Neutrophil (primary cell): ENCODE measurements at regions not wholly inside any gene's neighbourhood (a gene's known extent, or its start where the extent isn't known, plus 50 kb on each side); places are given as distances from the start of the nearest gene placed in this dataset.

ENCODE experiments used
- H3K27ac ChIP-seq: fragments of 200-600 bp; sonication (generic); 2 replicates; pipeline ENCODE4 v1.5.1; 2016; ENCODE audit warnings: mild to moderate bottlenecking, moderate library complexity
- H3K27me3 ChIP-seq: fragments of 200-600 bp; sonication (generic); 2 replicates; pipeline ENCODE4 v1.6.0; 2016; ENCODE audit warnings: mild to moderate bottlenecking
- H3K36me3 ChIP-seq: fragments of 200-600 bp; sonication (generic); 2 replicates; pipeline ENCODE4 v1.5.1; 2017
- H3K4me1 ChIP-seq, 2 experiments: fragments of 200-600 bp in 1 of 2; sonication (generic) in 1 of 2; 1 replicate in 1 of 2; 2 replicates in 1 of 2; pipeline versions ENCODE4 v1.5.1 to v1.6.1; 2013 to 2016; ENCODE audit warnings: low read depth in 1 of 2, low read length in 1 of 2, mild to moderate bottlenecking in 1 of 2, moderate library complexity in 1 of 2; ENCODE audit not compliant: control insufficient read depth in 1 of 2, insufficient read depth in 1 of 2
- H3K4me3 ChIP-seq, 2 experiments: fragments of 200-600 bp in 1 of 2; sonication (generic) in 1 of 2; 1 replicate in 1 of 2; 2 replicates in 1 of 2; pipeline ENCODE4 v1.5.1; 2013 to 2016; ENCODE audit warnings: low read depth in 1 of 2, low read length in 1 of 2, mild to moderate bottlenecking in 1 of 2, moderate library complexity in 1 of 2
- H3K9me3 ChIP-seq: fragments of 200-600 bp; sonication (generic); 2 replicates; pipeline ENCODE4 v1.5.1; 2016
- TF ChIP-seq, protein P1 (sequence below): fragments of 200-600 bp; sonication (generic); IDR thresholded peaks from 2 replicates; pipeline ENCODE4 v1.5.1; 2016; ENCODE audit warnings: antibody characterized with exemption

DNA sequence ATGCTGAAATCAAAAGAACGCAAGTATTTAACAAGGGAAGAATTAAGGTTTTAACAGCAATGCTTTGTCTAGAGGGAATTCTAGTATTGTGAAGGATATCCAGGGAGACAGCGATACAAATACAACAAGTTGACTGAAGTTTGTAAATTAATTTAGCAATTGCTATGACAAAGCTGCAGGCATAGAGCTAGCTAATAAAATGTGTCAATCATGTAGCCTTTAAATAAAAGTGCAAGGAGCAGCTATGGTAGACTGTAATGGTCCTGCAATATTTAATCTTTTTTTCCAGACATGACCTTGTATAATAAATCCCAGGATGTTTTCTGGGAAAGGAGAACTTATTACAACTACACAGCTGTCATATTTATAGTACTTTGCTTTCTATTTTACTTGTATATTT lies 779.3 kb downstream of the SLITRK5 start:
- TF ChIP-seq, protein P1, sequence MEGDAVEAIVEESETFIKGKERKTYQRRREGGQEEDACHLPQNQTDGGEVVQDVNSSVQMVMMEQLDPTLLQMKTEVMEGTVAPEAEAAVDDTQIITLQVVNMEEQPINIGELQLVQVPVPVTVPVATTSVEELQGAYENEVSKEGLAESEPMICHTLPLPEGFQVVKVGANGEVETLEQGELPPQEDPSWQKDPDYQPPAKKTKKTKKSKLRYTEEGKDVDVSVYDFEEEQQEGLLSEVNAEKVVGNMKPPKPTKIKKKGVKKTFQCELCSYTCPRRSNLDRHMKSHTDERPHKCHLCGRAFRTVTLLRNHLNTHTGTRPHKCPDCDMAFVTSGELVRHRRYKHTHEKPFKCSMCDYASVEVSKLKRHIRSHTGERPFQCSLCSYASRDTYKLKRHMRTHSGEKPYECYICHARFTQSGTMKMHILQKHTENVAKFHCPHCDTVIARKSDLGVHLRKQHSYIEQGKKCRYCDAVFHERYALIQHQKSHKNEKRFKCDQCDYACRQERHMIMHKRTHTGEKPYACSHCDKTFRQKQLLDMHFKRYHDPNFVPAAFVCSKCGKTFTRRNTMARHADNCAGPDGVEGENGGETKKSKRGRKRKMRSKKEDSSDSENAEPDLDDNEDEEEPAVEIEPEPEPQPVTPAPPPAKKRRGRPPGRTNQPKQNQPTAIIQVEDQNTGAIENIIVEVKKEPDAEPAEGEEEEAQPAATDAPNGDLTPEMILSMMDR, result no peak
- no peak overlapping the region for H3K4me3 ChIP-seq
- H3K36me3 ChIP-seq, result no peaks in the 10 kb centered on the region

DNA sequence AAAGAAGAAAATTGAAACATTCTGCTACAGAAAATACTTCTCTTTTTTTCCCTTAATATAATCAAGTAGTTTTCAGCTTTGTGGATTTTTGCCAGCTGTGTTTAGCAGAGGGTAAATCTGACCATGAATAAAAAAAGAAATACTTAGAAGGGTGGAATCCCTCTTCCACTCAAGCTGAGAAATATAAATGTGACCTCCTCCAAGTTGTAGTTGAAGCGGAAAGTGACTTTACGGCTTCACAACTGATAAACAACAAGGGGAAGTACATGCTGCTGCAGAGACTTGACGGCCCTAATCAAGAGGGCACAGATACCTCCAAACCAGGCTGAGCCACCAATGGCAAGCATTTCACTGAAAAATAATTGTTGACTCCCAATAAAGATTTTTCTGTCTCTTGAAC lies 785.0 kb downstream of the SLITRK5 start:
- Histone ChIP-seq H3K36me3 (no peaks in the 10 kb centered on the region), H3K27me3 (no peaks in the 10 kb centered on the region), H3K4me1 (no peaks in the 10 kb centered on the region), H3K27ac (no peak overlapping the region), H3K9me3 (no peaks in the 10 kb centered on the region), H3K4me3 (no peak overlapping the region)
- TF ChIP-seq, protein P1, result no peak

More for the DNA sequence above, 779.3 kb downstream of the SLITRK5 start:
- Histone ChIP-seq H3K9me3 (no peaks in the 10 kb centered on the region), H3K27ac (no peak overlapping the region), H3K27me3 (no peaks in the 10 kb centered on the region), H3K4me1 (no peaks in the 10 kb centered on the region)

DNA sequence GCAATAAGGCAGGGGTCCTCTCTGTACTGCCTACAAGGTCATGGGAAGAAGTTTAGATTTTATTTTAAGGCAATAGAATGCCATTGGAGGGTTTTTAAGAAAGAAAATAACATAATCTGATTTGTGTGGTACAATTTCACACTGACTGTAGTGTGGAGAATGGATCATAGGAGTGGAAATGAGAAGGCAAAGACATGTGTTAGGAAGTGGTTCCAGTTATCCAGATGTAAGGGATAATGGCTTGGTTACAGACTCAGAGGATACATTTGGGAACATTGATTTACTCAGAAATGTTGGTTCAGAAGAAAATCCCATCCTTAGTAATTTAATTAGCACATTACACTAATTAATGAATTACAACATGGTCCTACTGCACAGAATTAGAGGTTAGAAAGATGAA lies 788.2 kb downstream of the SLITRK5 start:
- no peaks in the 10 kb centered on the region for H3K36me3 ChIP-seq
- no peak overlapping the region for H3K27ac ChIP-seq
- H3K27me3 ChIP-seq, result no peaks in the 10 kb centered on the region
- no peaks in the 10 kb centered on the region for H3K4me1 ChIP-seq
- no peak overlapping the region for H3K4me3 ChIP-seq
- TF ChIP-seq, protein P1, result no peak
- no peaks in the 10 kb centered on the region for H3K9me3 ChIP-seq

DNA sequence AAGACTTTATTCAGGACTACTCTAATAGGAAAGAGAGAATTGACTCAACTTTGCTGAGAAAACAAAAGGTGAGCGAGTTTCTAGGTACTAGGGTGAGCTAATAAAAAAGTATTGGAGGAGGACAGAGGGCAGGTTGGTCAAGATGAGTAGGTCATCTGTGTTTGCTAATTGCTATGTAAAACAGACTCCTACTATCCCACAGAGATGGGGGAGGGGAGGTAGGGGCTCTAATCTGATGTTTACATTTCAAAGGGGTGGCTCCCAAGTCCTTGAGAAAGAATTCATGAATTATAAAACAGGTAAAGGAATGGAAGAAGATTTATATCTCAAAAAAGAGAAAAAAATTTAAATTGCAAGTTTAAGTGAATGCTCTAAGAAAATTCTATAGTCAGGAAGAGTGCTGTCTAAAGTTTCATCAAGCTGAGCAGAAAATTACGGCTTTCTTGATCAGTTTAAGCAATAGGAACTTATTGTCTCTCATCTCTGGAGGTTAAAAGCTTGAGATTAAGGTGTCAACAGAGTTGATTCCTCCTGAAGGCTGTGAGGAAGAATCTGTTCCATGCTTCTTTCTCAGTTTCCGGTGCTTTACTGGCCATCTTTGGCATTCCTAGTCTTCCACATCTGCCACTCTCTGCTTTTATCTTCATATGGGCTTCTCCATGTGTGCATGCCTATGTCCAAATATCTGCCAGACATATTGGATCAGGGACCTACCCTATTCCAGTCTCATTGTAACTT lies 790.3 kb downstream of the SLITRK5 start:
- H3K9me3 ChIP-seq, result no peaks in the 10 kb centered on the region
- H3K4me1 ChIP-seq, result no peaks in the 10 kb centered on the region
- H3K4me3 ChIP-seq, result no peak overlapping the region
- no peak overlapping the region for H3K27ac ChIP-seq
- TF ChIP-seq, protein P1, result no peak
- no peaks in the 10 kb centered on the region for H3K36me3 ChIP-seq
- no peaks in the 10 kb centered on the region for H3K27me3 ChIP-seq

DNA sequence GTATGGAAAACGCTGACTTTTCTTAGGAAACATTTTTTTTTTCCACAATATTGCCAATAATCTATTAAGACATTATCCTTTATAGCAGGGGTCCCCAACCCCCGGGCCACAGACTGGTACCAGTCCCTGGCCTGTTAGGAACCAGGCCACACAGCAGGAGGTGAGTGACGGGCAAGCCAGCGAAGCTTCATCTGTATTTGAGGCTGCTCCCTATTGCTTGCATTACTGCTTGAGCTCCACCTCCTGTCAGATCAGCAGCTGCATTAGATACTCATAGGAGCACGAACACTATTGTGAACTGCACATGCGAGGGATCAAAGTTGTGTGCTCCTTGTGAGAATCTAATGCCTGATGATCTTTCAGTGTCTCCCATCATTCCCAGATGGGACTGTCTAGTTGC lies 793.7 kb downstream of the SLITRK5 start:
- Histone ChIP-seq H3K36me3 (no peaks in the 10 kb centered on the region), H3K9me3 (no peaks in the 10 kb centered on the region), H3K4me3 (no peak overlapping the region), H3K4me1 (no peaks in the 10 kb centered on the region), H3K27ac (no peak overlapping the region), H3K27me3 (no peaks in the 10 kb centered on the region)
- TF ChIP-seq, protein P1, result no peak
